Caco-2 (cell line): ENCODE measurements at regions not wholly inside any gene's neighbourhood (a gene's known extent, or its start where the extent isn't known, plus 50 kb on each side); places are given as distances from the start of the nearest gene placed in this dataset.

ENCODE experiments used
- BruUV-seq: library from RNA; stranded (reverse); fragments of 400-500 nt; replicated peaks from 2 replicates; lab custom pipeline; 2021; lab: Mats Ljungman, UMichigan
- CTCF ChIA-PET: fragments of 300-600 bp; sonication (Branson Sonifier 250); formaldehyde crosslinking; loops from one replicate; lab custom pipeline; 2022; ENCODE audit warnings: antibody characterized with exemption; lab: Charles Lee
- POLR2A ChIA-PET: fragments of 300-600 bp; sonication (Branson Sonifier 250); formaldehyde crosslinking; loops from one replicate; lab custom pipeline; 2022; ENCODE audit warnings: antibody characterized with exemption; lab: Charles Lee
- DNase-seq, 2 experiments: peaks; one replicate each; pipeline versions ENCODE4 v3.0.0 to v3.0.0-alpha.2; 2020 to 2022
- H3K27me3 ChIP-seq: replicated peaks from 2 replicates; pipeline ENCODE4 v1.6.0; 2011; ENCODE audit warnings: low read length; ENCODE audit not compliant: control insufficient read depth, insufficient read depth
- H3K36me3 ChIP-seq: 2 replicates; pipeline ENCODE4 v1.5.1; 2011; ENCODE audit warnings: low read length; ENCODE audit not compliant: control insufficient read depth, insufficient read depth
- H3K4me1 ChIP-seq: fragments of 250-450 bp; sonication (Bioruptor Pico); 2 replicates; pipeline ENCODE4 v1.5.1; 2020; ENCODE audit warnings: mild to moderate bottlenecking
- H3K4me3 ChIP-seq: 2 replicates; pipeline ENCODE4 v1.5.1; 2011; ENCODE audit warnings: low read depth, mild to moderate bottlenecking, control low read depth, low read length
- H3K9me3 ChIP-seq: fragments of 250-450 bp; sonication (Bioruptor Pico); 2 replicates; pipeline ENCODE4 v1.5.1; 2020; ENCODE audit warnings: mild to moderate bottlenecking, moderate library complexity
- H3K27ac Mint-ChIP-seq: one replicate; pipeline ENCODE4 v1.8.0; 2022; ENCODE audit warnings: mixed read lengths; ENCODE audit not compliant: unreplicated experiment
- H3K27me3 Mint-ChIP-seq: one replicate; pipeline ENCODE4 v1.8.0; 2022; ENCODE audit warnings: mixed read lengths; ENCODE audit not compliant: insufficient read depth, unreplicated experiment
- H3K36me3 Mint-ChIP-seq: one replicate; pipeline ENCODE4 v1.8.0; 2022; ENCODE audit warnings: mild to moderate bottlenecking, mixed read lengths; ENCODE audit not compliant: insufficient read depth, unreplicated experiment
- H3K4me1 Mint-ChIP-seq: one replicate; pipeline ENCODE4 v1.8.0; 2022; ENCODE audit warnings: low read depth, mixed read lengths; ENCODE audit not compliant: unreplicated experiment
- H3K4me3 Mint-ChIP-seq: one replicate; pipeline ENCODE4 v1.8.0; 2022; ENCODE audit warnings: mild to moderate bottlenecking, moderate library complexity, mixed read lengths; ENCODE audit not compliant: unreplicated experiment
- H3K9me3 Mint-ChIP-seq: one replicate; pipeline ENCODE4 v1.8.0; 2022; ENCODE audit warnings: mixed read lengths; ENCODE audit not compliant: unreplicated experiment
- CTCF ChIP-seq, 2 experiments: fragments of 200-600 bp in 1 of 2; IDR thresholded peaks; 1 replicate in 1 of 2; 2 replicates in 1 of 2; pipeline versions ENCODE4 v1.5.1 to v1.8.0; 2011 to 2022; ENCODE audit warnings: antibody characterized with exemption in 1 of 2, control low read depth in 1 of 2, inconsistent platforms in 1 of 2, low read depth in 1 of 2, low read length in 1 of 2, mild to moderate bottlenecking in 1 of 2, moderate library complexity in 1 of 2; ENCODE audit not compliant: insufficient read depth in 1 of 2, severe bottlenecking in 1 of 2, unreplicated experiment in 1 of 2
- intact Hi-C: fragments of 100-400 bp; cut with micrococcal nuclease; formaldehyde crosslinking; loops from one replicate; pipeline ENCODE4 v1.10.0; 2022; ENCODE audit not compliant: unreplicated experiment

- CTCF ChIA-PET = interaction anchor here (0.6 to 1.2 kb wide), 3 partner anchors 14 to 280 kb away, joined by 3 read pairs; no protein-coding TSS in a partner anchor
- Mint-ChIP-seq H3K4me1 (no peaks in the 10 kb centered on the region), H3K4me3 (no peak overlapping the region), H3K9me3 (no peaks in the 10 kb centered on the region), H3K36me3 (peaks cover 7% of the 10 kb centered on the region), H3K27me3 (peaks cover 11% of the 10 kb centered on the region), H3K27ac (no peak overlapping the region)
- Histone ChIP-seq H3K4me1 (no peaks in the 10 kb centered on the region), H3K9me3 (no peaks in the 10 kb centered on the region), H3K27me3 (peaks cover 2% of the 10 kb centered on the region; the same call in 1 of the 2 replicates), H3K4me3 (no peak overlapping the region), H3K36me3 (no peaks in the 10 kb centered on the region)
- no TSS peak for BruUV-seq
- intact Hi-C loops = loop anchor here (10.0 kb wide), 1 partner anchor 465 kb away; no protein-coding TSS in a partner anchor
- peak; percentile 71 to 77 for TF ChIP-seq CTCF (IDR thresholded peaks at IDR 0.05; ENCODE audit: insufficient read depth in 1 of 2, low read depth in 1 of 2, low read length in 1 of 2, severe bottlenecking in 1 of 2, unreplicated experiment in 1 of 2)
- POLR2A ChIA-PET = no interaction called here
- DNase-seq = peak in 1 of 2 experiments; percentile 67
These were observed 65.9 kb upstream of the SDK2 start for GRCh38 chr17:73710095-73710592.

DNA sequence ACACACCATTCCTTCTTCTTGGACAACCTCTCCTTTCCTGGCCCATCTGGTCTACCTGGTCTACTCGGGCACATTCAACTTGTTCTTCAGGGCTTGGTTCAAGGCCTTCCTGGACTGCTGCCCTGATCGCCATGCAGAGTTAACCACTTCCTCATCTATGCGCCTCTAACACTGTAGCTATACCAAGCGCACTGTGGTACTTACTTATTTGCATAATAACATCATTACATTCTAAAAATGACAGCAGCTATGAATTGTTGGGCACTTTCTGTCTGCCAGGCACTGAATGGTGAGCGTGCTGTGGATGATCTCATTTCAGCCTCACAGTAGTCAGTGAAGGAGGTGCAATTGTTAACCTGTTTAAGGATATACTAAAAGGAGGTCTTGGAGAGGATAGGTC lies 66.9 kb upstream of the SDK2 start:
- no peaks in the 10 kb centered on the region for H3K4me1 Mint-ChIP-seq
- peaks cover 2% of the 10 kb centered on the region; the same call in 1 of the 2 replicates for H3K27me3 ChIP-seq
- no peaks in the 10 kb centered on the region for H3K9me3 Mint-ChIP-seq
- peaks cover 11% of the 10 kb centered on the region for H3K27me3 Mint-ChIP-seq
- H3K4me1 ChIP-seq = no peaks in the 10 kb centered on the region
- no peak for TF ChIP-seq CTCF (IDR thresholded peaks at IDR 0.05; ENCODE audit: insufficient read depth in 1 of 2, low read depth in 1 of 2, low read length in 1 of 2, severe bottlenecking in 1 of 2, unreplicated experiment in 1 of 2)
- ChIA-PET POLR2A (no interaction called here), CTCF (no interaction called here)
- no peaks in the 10 kb centered on the region for H3K9me3 ChIP-seq
- peaks cover 7% of the 10 kb centered on the region for H3K36me3 Mint-ChIP-seq
- intact Hi-C loops = loop anchor here (10.0 kb wide), 1 partner anchor 464 kb away; no protein-coding TSS in a partner anchor
- no peak overlapping the region for H3K4me3 Mint-ChIP-seq
- no peak overlapping the region for H3K4me3 ChIP-seq
- H3K36me3 ChIP-seq = no peaks in the 10 kb centered on the region
- no peak for DNase-seq
- H3K27ac Mint-ChIP-seq = no peak overlapping the region
- BruUV-seq = no TSS peak

GRCh38 chr17:73711916-73712315 lies 67.7 kb upstream of the SDK2 start:
- no peak overlapping the region for H3K4me3 Mint-ChIP-seq
- ChIA-PET POLR2A (no interaction called here), CTCF (interaction anchor here (0.7 kb wide), 1 partner anchor 66 kb away, joined by 3 read pairs; no protein-coding TSS in a partner anchor)
- H3K9me3 ChIP-seq = no peaks in the 10 kb centered on the region
- no peak overlapping the region for H3K4me3 ChIP-seq
- peaks cover 2% of the 10 kb centered on the region; the same call in 1 of the 2 replicates for H3K27me3 ChIP-seq
- no peak for DNase-seq
- no peaks in the 10 kb centered on the region for H3K9me3 Mint-ChIP-seq
- no peak overlapping the region for H3K27ac Mint-ChIP-seq
- no peaks in the 10 kb centered on the region for H3K36me3 ChIP-seq
- BruUV-seq = no TSS peak
- no peaks in the 10 kb centered on the region for H3K4me1 ChIP-seq
- peaks cover 11% of the 10 kb centered on the region for H3K27me3 Mint-ChIP-seq
- no peaks in the 10 kb centered on the region for H3K4me1 Mint-ChIP-seq
- TF ChIP-seq CTCF (IDR thresholded peaks at IDR 0.05; ENCODE audit: insufficient read depth in 1 of 2, low read depth in 1 of 2, low read length in 1 of 2, severe bottlenecking in 1 of 2, unreplicated experiment in 1 of 2) = no peak
- peaks cover 7% of the 10 kb centered on the region for H3K36me3 Mint-ChIP-seq
- intact Hi-C loops = loop anchor here (10.0 kb wide), 1 partner anchor 463 kb away; no protein-coding TSS in a partner anchor
